Neural crest cell (in vitro differentiated cells): ENCODE measurements at regions not wholly inside any gene's neighbourhood (a gene's known extent, or its start where the extent isn't known, plus 50 kb on each side); places are given as distances from the start of the nearest gene placed in this dataset.
"Not testable (repeated sequence)": the region's sequence is repeated elsewhere in the genome, so short reads cannot be mapped to it uniquely, and the experiment has no call there.

ENCODE experiments used
- DNase-seq: peaks from one replicate; pipeline ENCODE4 v3.0.0; 2021; ENCODE audit warnings: low read depth, mixed read lengths, low spot score
- H3K27ac Mint-ChIP-seq: one replicate; pipeline ENCODE4 v1.8.0; 2021; ENCODE audit warnings: mild to moderate bottlenecking, mixed read lengths; ENCODE audit not compliant: unreplicated experiment
- H3K27me3 Mint-ChIP-seq: 2 replicates; pipeline ENCODE4 v1.8.0; 2021; ENCODE audit warnings: low read depth, mild to moderate bottlenecking, mixed read lengths
- H3K36me3 Mint-ChIP-seq: 2 replicates; pipeline ENCODE4 v1.8.0; 2021; ENCODE audit warnings: low read depth, mild to moderate bottlenecking, mixed read lengths
- H3K4me1 Mint-ChIP-seq: 2 replicates; pipeline ENCODE4 v1.8.0; 2021; ENCODE audit warnings: mixed read lengths
- H3K4me3 Mint-ChIP-seq: one replicate; pipeline ENCODE4 v1.8.0; 2021; ENCODE audit warnings: mild to moderate bottlenecking, mixed read lengths
- H3K9me3 Mint-ChIP-seq: 2 replicates; pipeline ENCODE4 v1.8.0; 2021; ENCODE audit warnings: mixed read lengths
- TF ChIP-seq, protein P1 (sequence below): fragments of 200-600 bp; sonication (generic); conservative IDR thresholded peaks from 2 replicates; pipeline ENCODE4 v1.5.0; 2021; ENCODE audit warnings: antibody characterized with exemption, mild to moderate bottlenecking

DNA sequence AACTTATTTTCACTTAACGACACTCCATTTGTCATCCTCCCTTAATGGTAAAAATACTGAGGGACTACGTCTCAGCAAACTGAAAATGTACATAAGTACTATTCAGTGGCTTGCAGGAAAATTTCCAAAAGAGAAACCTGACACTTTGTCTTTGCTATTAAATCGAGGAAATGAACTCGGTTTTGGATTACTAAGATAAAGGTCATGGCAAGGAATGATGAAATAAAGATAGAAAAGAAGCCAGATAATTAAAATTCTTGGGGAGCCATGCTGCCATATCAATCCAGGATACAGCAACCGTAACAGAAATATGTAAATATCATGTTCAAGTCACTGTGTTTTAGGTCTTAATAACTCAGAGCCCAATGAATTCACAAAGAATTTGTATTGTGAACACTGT is 647.8 kb downstream of the CDH9 start:
- Mint-ChIP-seq H3K27me3 (no peaks in the 10 kb centered on the region), H3K36me3 (no peaks in the 10 kb centered on the region), H3K27ac (no peak overlapping the region), H3K4me1 (peaks cover 14% of the 10 kb centered on the region), H3K4me3 (no peak overlapping the region), H3K9me3 (peaks cover 10% of the 10 kb centered on the region)
- DNase-seq: no peak
- TF ChIP-seq, protein P1, sequence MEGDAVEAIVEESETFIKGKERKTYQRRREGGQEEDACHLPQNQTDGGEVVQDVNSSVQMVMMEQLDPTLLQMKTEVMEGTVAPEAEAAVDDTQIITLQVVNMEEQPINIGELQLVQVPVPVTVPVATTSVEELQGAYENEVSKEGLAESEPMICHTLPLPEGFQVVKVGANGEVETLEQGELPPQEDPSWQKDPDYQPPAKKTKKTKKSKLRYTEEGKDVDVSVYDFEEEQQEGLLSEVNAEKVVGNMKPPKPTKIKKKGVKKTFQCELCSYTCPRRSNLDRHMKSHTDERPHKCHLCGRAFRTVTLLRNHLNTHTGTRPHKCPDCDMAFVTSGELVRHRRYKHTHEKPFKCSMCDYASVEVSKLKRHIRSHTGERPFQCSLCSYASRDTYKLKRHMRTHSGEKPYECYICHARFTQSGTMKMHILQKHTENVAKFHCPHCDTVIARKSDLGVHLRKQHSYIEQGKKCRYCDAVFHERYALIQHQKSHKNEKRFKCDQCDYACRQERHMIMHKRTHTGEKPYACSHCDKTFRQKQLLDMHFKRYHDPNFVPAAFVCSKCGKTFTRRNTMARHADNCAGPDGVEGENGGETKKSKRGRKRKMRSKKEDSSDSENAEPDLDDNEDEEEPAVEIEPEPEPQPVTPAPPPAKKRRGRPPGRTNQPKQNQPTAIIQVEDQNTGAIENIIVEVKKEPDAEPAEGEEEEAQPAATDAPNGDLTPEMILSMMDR: no peak

GRCh38 chr5:26388976-26389375 is 649.4 kb downstream of the CDH9 start:
- TF ChIP-seq, protein P1: no peak
- peak overlapping the region; percentile 7 for H3K27ac Mint-ChIP-seq

DNA sequence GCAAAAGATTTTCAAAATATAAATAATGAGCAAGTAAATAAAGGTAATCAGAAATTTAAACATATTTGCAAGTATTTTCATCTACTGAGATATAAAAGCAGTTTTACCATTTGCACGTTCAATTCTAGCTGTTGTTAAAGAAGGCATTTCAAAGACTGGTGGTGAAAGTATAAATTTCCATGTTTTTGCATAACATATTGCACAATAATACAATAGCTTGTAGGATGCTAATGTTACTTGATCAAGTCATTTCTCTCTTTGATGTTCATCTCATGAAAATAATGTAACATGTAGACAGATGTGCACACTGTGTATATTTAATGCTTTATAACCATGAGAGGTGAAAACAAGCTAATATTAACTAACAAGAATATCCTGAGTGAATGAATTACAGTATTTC is 651.9 kb downstream of the CDH9 start:
- H3K4me3 Mint-ChIP-seq: no peak overlapping the region
- no peaks in the 10 kb centered on the region for H3K27me3 Mint-ChIP-seq
- TF ChIP-seq, protein P1: no peak
- no peak for DNase-seq
- peaks cover 14% of the 10 kb centered on the region for H3K4me1 Mint-ChIP-seq
- H3K27ac Mint-ChIP-seq: no peak overlapping the region
- no peaks in the 10 kb centered on the region for H3K36me3 Mint-ChIP-seq
- peaks cover 5% of the 10 kb centered on the region for H3K9me3 Mint-ChIP-seq

More at GRCh38 chr5:26388976-26389375, 649.4 kb downstream of the CDH9 start:
- Mint-ChIP-seq H3K4me1 (peaks cover 14% of the 10 kb centered on the region), H3K4me3 (no peak overlapping the region), H3K27me3 (no peaks in the 10 kb centered on the region), H3K9me3 (peaks cover 6% of the 10 kb centered on the region), H3K36me3 (no peaks in the 10 kb centered on the region)
- DNase-seq: no peak

DNA sequence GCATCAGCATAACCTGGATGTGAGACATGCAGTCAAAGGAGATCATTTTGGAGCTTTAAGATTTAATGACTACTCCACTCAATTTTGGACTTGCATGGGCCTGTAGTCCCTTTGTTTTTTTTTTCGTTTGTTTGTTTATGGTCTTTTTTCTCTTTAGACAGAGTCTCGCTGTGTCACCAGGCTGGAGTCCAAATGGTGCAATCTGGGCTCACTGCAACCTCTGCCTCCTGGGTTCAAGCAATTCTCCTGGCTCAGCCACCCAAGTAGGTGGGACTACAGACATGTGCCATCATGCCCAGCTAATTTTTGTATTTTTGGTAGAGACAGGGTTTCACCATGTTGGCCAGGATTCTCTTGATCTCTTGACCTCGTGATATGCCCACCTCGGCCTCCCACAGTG is 673.8 kb downstream of the CDH9 start:
- not testable (repeated sequence) for H3K4me3 Mint-ChIP-seq, H3K4me1 Mint-ChIP-seq, DNase-seq, H3K27me3 Mint-ChIP-seq, H3K27ac Mint-ChIP-seq
- Mint-ChIP-seq H3K9me3 (peaks cover 31% of the 10 kb centered on the region), H3K36me3 (peaks cover 11% of the 10 kb centered on the region)

GRCh38 chr5:26343801-26344325 is 694.5 kb downstream of the CDH9 start:
- no peak overlapping the region for H3K4me3 Mint-ChIP-seq
- no peaks in the 10 kb centered on the region for H3K36me3 Mint-ChIP-seq
- H3K4me1 Mint-ChIP-seq: no peaks in the 10 kb centered on the region
- peaks cover 7% of the 10 kb centered on the region for H3K9me3 Mint-ChIP-seq
- H3K27ac Mint-ChIP-seq: no peak overlapping the region
- no peak for DNase-seq
- no peaks in the 10 kb centered on the region for H3K27me3 Mint-ChIP-seq
- TF ChIP-seq, protein P1: no peak

- Mint-ChIP-seq H3K36me3 (no peaks in the 10 kb centered on the region), H3K9me3 (peaks cover 7% of the 10 kb centered on the region), H3K4me1 (no peaks in the 10 kb centered on the region), H3K4me3 (no peak overlapping the region), H3K27ac (no peak overlapping the region), H3K27me3 (no peaks in the 10 kb centered on the region)
- TF ChIP-seq, protein P1: no peak
- no peak for DNase-seq
Measured at GRCh38 chr5:26339576-26339975, 698.8 kb downstream of the CDH9 start.
